ENCODE measurements at regions not wholly inside any gene's neighbourhood (a gene's known extent, or its start where the extent isn't known, plus 50 kb on each side); places are given as distances from the start of the nearest gene placed in this dataset.

DNA sequence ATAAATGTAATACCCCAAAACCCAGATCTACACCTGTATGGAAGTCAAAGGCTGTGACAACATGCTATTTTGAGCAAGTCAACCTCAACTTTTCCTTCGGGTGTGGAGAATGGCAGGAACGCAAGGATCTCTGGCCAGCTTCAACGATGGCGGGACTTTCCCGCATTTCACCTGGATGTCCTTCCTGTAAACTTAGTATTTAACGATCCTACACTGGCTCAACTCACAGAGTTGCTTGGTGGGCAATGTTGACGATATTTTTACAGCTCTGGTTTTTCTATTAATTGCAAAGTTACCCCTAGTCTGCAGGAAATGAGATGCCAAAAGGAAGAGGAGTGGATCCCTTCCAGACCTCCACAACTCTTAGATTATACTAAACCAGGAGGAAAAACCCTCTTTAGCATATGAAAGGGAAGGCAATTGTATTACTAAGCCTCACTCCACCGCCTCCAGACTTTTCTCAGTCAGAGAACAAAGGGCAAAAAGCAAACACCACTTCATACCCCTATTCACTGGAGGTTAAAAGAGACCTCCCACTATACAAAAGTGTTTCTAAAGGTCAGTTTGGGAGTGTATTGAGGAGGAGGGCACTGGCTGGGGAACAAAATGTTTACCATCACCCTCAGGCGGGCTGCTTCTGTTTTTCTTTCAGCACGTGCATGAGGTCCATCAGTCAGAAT lies 56.5 kb upstream of the ACVR1 start:
- DNase-seq (ENCODE audit: low read depth) = no peak
- no peak overlapping the region for H3K4me3 ChIP-seq (replicated peaks; ENCODE audit: low read depth, low read length)
- TF ChIP-seq, protein P1, sequence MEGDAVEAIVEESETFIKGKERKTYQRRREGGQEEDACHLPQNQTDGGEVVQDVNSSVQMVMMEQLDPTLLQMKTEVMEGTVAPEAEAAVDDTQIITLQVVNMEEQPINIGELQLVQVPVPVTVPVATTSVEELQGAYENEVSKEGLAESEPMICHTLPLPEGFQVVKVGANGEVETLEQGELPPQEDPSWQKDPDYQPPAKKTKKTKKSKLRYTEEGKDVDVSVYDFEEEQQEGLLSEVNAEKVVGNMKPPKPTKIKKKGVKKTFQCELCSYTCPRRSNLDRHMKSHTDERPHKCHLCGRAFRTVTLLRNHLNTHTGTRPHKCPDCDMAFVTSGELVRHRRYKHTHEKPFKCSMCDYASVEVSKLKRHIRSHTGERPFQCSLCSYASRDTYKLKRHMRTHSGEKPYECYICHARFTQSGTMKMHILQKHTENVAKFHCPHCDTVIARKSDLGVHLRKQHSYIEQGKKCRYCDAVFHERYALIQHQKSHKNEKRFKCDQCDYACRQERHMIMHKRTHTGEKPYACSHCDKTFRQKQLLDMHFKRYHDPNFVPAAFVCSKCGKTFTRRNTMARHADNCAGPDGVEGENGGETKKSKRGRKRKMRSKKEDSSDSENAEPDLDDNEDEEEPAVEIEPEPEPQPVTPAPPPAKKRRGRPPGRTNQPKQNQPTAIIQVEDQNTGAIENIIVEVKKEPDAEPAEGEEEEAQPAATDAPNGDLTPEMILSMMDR (IDR thresholded peaks at IDR 0.05; ENCODE audit: low read length, missing control alignments) = no peak

DNA sequence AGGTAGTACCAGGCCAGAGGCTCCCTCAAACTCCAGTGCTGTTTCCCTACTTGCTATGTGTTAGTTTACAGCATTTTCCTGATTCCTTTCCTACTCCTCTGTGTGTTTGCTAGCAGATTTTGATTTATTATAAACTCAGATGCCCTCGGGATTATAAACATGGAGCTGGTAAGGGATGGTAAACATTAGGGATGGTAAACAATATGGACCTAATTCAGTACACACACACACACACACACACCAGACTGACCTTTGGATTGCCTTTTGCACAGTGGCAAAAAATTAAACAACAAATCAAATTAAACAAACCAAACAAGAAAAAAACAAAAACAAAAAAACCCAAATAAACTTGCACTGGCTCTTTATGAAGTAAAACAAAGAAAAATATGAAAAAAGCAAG lies 55.4 kb upstream of the ACVR1 start:
- no peak for DNase-seq (ENCODE audit: low read depth)
- TF ChIP-seq, protein P1 (IDR thresholded peaks at IDR 0.05; ENCODE audit: low read length, missing control alignments) = no peak
- H3K4me3 ChIP-seq (replicated peaks; ENCODE audit: low read depth, low read length) = no peak overlapping the region

DNA sequence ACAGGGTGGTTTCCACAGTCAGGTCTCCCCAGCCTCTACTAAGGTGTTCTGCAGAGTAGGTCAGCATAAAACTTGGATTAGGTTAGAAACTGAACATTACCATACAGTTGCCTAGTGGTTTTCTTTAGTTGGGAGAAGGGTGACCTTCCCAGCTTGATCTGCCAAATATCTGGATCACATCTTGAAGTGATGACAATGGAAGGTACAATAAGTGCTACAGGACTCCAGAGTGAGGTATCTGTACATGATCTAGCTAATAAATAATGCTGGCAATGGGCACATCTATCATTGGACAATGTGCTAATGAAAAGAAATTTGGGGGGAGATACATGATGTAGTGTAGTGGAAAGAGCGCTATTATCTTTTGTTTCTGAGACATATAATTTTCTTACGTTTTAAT lies 54.6 kb upstream of the ACVR1 start:
- no peak overlapping the region for H3K4me3 ChIP-seq (replicated peaks; ENCODE audit: low read depth, low read length)
- DNase-seq (ENCODE audit: low read depth) = no peak
- TF ChIP-seq, protein P1 (IDR thresholded peaks at IDR 0.05; ENCODE audit: low read length, missing control alignments) = no peak

DNA sequence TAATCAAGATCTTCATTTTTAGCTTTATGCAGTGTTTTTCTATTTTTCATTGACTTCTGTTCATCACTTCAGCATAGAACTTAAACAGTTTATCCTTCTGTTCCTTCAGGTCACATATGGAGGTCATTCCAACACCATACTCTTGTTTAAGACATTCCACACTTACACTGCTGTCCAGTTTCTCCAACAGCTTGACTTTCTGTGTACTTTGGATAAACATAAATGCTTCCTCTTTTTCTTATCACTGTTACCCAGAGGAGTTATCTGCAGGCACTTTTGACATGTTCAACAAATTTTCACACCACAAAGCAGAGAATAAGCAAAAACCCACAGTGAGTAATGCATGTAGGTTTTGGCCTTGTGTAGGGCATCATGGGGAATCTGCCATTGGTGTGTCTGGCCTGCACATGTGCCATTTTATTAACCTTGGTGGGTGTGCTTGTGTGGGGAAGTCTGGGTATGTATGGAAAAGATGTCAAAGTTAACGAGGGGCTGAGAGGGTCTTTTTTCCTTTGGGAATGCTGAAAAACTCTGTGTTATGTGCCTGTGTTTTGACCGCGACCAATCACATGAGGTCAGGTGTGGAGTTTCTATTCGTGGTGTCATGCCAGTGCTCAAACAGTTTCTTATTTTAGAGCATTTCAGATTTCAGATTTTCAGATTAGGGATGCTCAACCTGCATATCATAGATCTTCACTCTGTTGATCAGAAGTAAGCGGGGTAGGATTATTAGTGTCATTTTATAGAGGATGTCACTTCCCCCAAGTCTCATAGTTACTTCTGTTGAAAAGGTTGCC lies 53.9 kb upstream of the ACVR1 start:
- TF ChIP-seq, protein P1 (IDR thresholded peaks at IDR 0.05; ENCODE audit: low read length, missing control alignments) = no peak
- DNase-seq (ENCODE audit: low read depth) = no peak
- no peak overlapping the region for H3K4me3 ChIP-seq (replicated peaks; ENCODE audit: low read depth, low read length)

DNA sequence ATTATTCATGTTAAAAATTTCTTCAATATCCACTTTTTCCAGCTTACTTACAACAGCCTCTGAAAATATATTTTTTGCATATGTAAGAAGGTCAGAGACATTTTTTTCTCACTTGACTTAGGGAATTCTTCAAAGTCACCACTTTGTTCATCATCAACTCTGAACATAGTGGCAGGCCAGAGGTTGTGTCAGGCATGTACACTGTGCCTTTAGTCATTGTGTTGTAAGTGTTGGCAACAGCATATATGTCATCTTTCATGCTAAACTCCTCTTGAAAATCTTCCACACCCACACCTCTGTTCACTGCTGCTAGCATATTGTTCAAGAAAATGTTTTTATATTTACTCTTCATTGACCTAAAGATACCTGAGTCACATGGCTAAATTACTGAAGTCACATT lies 52.2 kb upstream of the ACVR1 start:
- DNase-seq (ENCODE audit: low read depth) = no peak
- H3K4me3 ChIP-seq (replicated peaks; ENCODE audit: low read depth, low read length) = no peak overlapping the region
- TF ChIP-seq, protein P1 (IDR thresholded peaks at IDR 0.05; ENCODE audit: low read length, missing control alignments) = no peak

DNA sequence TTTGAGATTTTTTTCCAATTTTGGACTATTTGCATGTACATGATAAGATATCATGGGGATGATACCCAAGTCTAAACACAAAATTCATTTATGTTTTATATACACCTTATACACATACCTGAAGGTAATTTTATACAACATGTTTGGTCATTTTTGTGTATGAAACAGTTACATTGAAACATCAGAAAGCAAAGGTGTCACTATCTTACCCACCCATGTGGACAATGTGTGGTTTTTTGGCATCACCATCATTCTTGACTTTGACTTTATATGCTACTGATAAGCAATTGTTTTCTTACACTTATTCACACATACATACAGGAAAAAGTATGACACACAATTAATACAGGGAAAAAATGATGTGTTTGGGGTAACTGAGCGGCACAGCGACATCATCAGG lies 51.0 kb upstream of the ACVR1 start:
- no peak overlapping the region for H3K4me3 ChIP-seq (replicated peaks; ENCODE audit: low read depth, low read length)
- TF ChIP-seq, protein P1 (IDR thresholded peaks at IDR 0.05; ENCODE audit: low read length, missing control alignments) = no peak
- DNase-seq (ENCODE audit: low read depth) = no peak

Data from fibroblast of pulmonary artery (primary cell).